Activated CD8-positive, alpha-beta T cell treated with anti-CD3 and anti-CD28 coated beads for 36 hours (primary cell): ENCODE measurements at regions not wholly inside any gene's neighbourhood (a gene's known extent, or its start where the extent isn't known, plus 50 kb on each side); places are given as distances from the start of the nearest gene placed in this dataset.

Experiments
- ATAC-seq: fragments of 200-7000 bp; cut with Tn5 transposase; one replicate; pipeline ENCODE4 v1.10.0; 2021; ENCODE audit warnings: mild to moderate bottlenecking, moderate library complexity
- CTCF ChIA-PET: fragments of 350-600 bp; sonication (Branson Sonifier 250); formaldehyde crosslinking; loops from one replicate; lab custom pipeline; 2021; ENCODE audit warnings: antibody characterized with exemption; lab: Charles Lee
- POLR2A ChIA-PET: fragments of 350-600 bp; sonication (Branson Sonifier 250); formaldehyde crosslinking; loops from one replicate; lab custom pipeline; 2021; ENCODE audit warnings: antibody characterized with exemption; lab: Charles Lee
- DNase-seq: peaks from one replicate; pipeline ENCODE4 v3.0.0-alpha.2; 2020
- H3K27ac Mint-ChIP-seq: one replicate; pipeline ENCODE4 v1.8.0; 2021; ENCODE audit warnings: mild to moderate bottlenecking, mixed read lengths
- H3K27me3 Mint-ChIP-seq: one replicate; pipeline ENCODE4 v1.8.0; 2021; ENCODE audit warnings: mixed read lengths
- H3K36me3 Mint-ChIP-seq: one replicate; pipeline ENCODE4 v1.8.0; 2021; ENCODE audit warnings: low read depth, mixed read lengths
- H3K4me1 Mint-ChIP-seq: one replicate; pipeline ENCODE4 v1.8.0; 2021; ENCODE audit warnings: low read depth, mixed read lengths
- H3K4me3 Mint-ChIP-seq: one replicate; pipeline ENCODE4 v1.8.0; 2021; ENCODE audit warnings: mild to moderate bottlenecking, moderate library complexity, mixed read lengths
- H3K9me3 Mint-ChIP-seq: one replicate; pipeline ENCODE4 v1.8.0; 2021; ENCODE audit warnings: mixed read lengths
- CTCF ChIP-seq: fragments of 200-600 bp; IDR thresholded peaks from one replicate; pipeline ENCODE4 v1.8.0; 2022; ENCODE audit warnings: antibody characterized with exemption, mild to moderate bottlenecking
- intact Hi-C: fragments of 100-400 bp; cut with micrococcal nuclease; formaldehyde crosslinking; loops from one replicate; pipeline ENCODE4 v1.10.0; 2022

- H3K27me3 Mint-ChIP-seq: peaks cover 7% of the 10 kb centered on the region
- no peaks in the 10 kb centered on the region for H3K36me3 Mint-ChIP-seq
- no peak for DNase-seq
- H3K27ac Mint-ChIP-seq: no peak overlapping the region
- TF ChIP-seq CTCF: no peak
- no peaks in the 10 kb centered on the region for H3K9me3 Mint-ChIP-seq
- ATAC-seq: no peak
- POLR2A ChIA-PET: no interaction called here
- CTCF ChIA-PET: interaction anchor here (0.7 kb wide), 1 partner anchor 1252 kb away, joined by 3 read pairs; no protein-coding TSS in a partner anchor
- H3K4me1 Mint-ChIP-seq: peaks cover 24% of the 10 kb centered on the region
- H3K4me3 Mint-ChIP-seq: no peak overlapping the region
- intact Hi-C loops: no loop called here
These were observed 271.2 kb upstream of the PRDM1 start for GRCh38 chr6:105814745-105815536.

- no peak overlapping the region for H3K4me3 Mint-ChIP-seq
- no peaks in the 10 kb centered on the region for H3K36me3 Mint-ChIP-seq
- intact Hi-C loops: no loop called here
- no peak for DNase-seq
- peaks cover 7% of the 10 kb centered on the region for H3K27me3 Mint-ChIP-seq
- H3K27ac Mint-ChIP-seq: peak overlapping the region; percentile 50
- no peaks in the 10 kb centered on the region for H3K9me3 Mint-ChIP-seq
- ChIA-PET CTCF (interaction anchor here (0.7 kb wide), 1 partner anchor 130 kb away, joined by 3 read pairs; no protein-coding TSS in a partner anchor), POLR2A (interaction anchor here (1.0 kb wide), 1 partner anchor 208 kb away, joined by 3 read pairs; no protein-coding TSS in a partner anchor)
- ATAC-seq: no peak
- TF ChIP-seq CTCF: no peak
- H3K4me1 Mint-ChIP-seq: peaks cover 38% of the 10 kb centered on the region
These were observed 275.1 kb upstream of the PRDM1 start for GRCh38 chr6:105810922-105811482.

GRCh38 chr6:105810105-105810921, 275.8 kb upstream of the PRDM1 start:
- CTCF ChIA-PET: interaction anchor here (0.7 to 1.0 kb wide), 2 partner anchors 14 to 131 kb away, joined by 3 read pairs; no protein-coding TSS in a partner anchor
- peak; percentile 92 for ATAC-seq
- DNase-seq: peak; percentile 70
- Mint-ChIP-seq H3K9me3 (no peaks in the 10 kb centered on the region), H3K27ac (peak overlapping the region; percentile 50), H3K4me1 (peaks cover 33% of the 10 kb centered on the region), H3K36me3 (no peaks in the 10 kb centered on the region), H3K4me3 (no peak overlapping the region), H3K27me3 (peaks cover 7% of the 10 kb centered on the region)
- intact Hi-C loops: no loop called here
- POLR2A ChIA-PET: interaction anchor here (0.5 to 0.8 kb wide), 2 partner anchors 270 to 357 kb away, joined by 3 read pairs; no protein-coding TSS in a partner anchor
- TF ChIP-seq CTCF: no peak

- Mint-ChIP-seq H3K27me3 (peaks cover 7% of the 10 kb centered on the region), H3K36me3 (no peaks in the 10 kb centered on the region), H3K9me3 (no peaks in the 10 kb centered on the region), H3K4me1 (peaks cover 25% of the 10 kb centered on the region), H3K27ac (no peak overlapping the region), H3K4me3 (no peak overlapping the region)
- ChIA-PET CTCF (no interaction called here), POLR2A (interaction anchor here (1.3 kb wide), 1 partner anchor 17 kb away, joined by 4 read pairs; no protein-coding TSS in a partner anchor)
- ATAC-seq (no peak), DNase-seq (no peak)
- intact Hi-C loops: no loop called here
- TF ChIP-seq CTCF: no peak
These were observed 277.6 kb upstream of the PRDM1 start for GRCh38 chr6:105808571-105808970.
